ENCODE measurements at regions not wholly inside any gene's neighbourhood (a gene's known extent, or its start where the extent isn't known, plus 50 kb on each side); places are given as distances from the start of the nearest gene placed in this dataset.

GRCh38 chr10:83225781-83226180, 913.5 kb upstream of the GHITM start:
- DNase-seq (ENCODE audit: low spot score) = no peak
- intact Hi-C loops (cut with DNase I) = no loop called here

- intact Hi-C loops (cut with DNase I) = no loop called here
- no peak for DNase-seq (ENCODE audit: low spot score)
These were observed 909.3 kb upstream of the GHITM start for GRCh38 chr10:83229991-83230390.

- no peak for DNase-seq (ENCODE audit: low spot score)
- intact Hi-C loops (cut with DNase I) = no loop called here
These were observed 905.6 kb upstream of the GHITM start for GRCh38 chr10:83233691-83234090.

GRCh38 chr10:83248106-83248631, 891.1 kb upstream of the GHITM start:
- intact Hi-C loops (cut with DNase I) = no loop called here
- DNase-seq (ENCODE audit: low spot score) = no peak

GRCh38 chr10:83250396-83250795, 888.9 kb upstream of the GHITM start:
- intact Hi-C loops (cut with DNase I) = no loop called here
- DNase-seq (ENCODE audit: low spot score) = no peak

GRCh38 chr10:83252169-83252568, 887.1 kb upstream of the GHITM start:
- intact Hi-C loops (cut with DNase I) = no loop called here
- DNase-seq (ENCODE audit: low spot score) = no peak

GRCh38 chr10:83252596-83252995, 886.7 kb upstream of the GHITM start:
- intact Hi-C loops (cut with DNase I) = no loop called here
- DNase-seq (ENCODE audit: low spot score) = no peak

GRCh38 chr10:83253011-83253671, 886.2 kb upstream of the GHITM start:
- intact Hi-C loops (cut with DNase I) = no loop called here
- no peak for DNase-seq (ENCODE audit: low spot score)

GRCh38 chr10:83254698-83255097, 884.6 kb upstream of the GHITM start:
- no peak for DNase-seq (ENCODE audit: low spot score)
- intact Hi-C loops (cut with DNase I) = no loop called here

GRCh38 chr10:83262434-83262833, 876.9 kb upstream of the GHITM start:
- intact Hi-C loops (cut with DNase I) = no loop called here
- no peak for DNase-seq (ENCODE audit: low spot score)

GRCh38 chr10:83272666-83273434, 866.5 kb upstream of the GHITM start:
- DNase-seq (ENCODE audit: low spot score) = no peak
- intact Hi-C loops (cut with DNase I) = no loop called here

GRCh38 chr10:83274088-83274487, 865.2 kb upstream of the GHITM start:
- intact Hi-C loops (cut with DNase I) = no loop called here
- no peak for DNase-seq (ENCODE audit: low spot score)

- intact Hi-C loops (cut with DNase I) = no loop called here
- DNase-seq (ENCODE audit: low spot score) = no peak
These were observed 862.3 kb upstream of the GHITM start for GRCh38 chr10:83276971-83277370.

GRCh38 chr10:83283151-83283550, 856.2 kb upstream of the GHITM start:
- DNase-seq (ENCODE audit: low spot score) = no peak
- intact Hi-C loops (cut with DNase I) = no loop called here

GRCh38 chr10:83287374-83287773, 851.9 kb upstream of the GHITM start:
- intact Hi-C loops (cut with DNase I) = no loop called here
- no peak for DNase-seq (ENCODE audit: low spot score)

- no peak for DNase-seq (ENCODE audit: low spot score)
- intact Hi-C loops (cut with DNase I) = no loop called here
These were observed 849.9 kb upstream of the GHITM start for GRCh38 chr10:83289373-83289772.

- DNase-seq (ENCODE audit: low spot score) = no peak
- intact Hi-C loops (cut with DNase I) = no loop called here
These were observed 849.4 kb upstream of the GHITM start for GRCh38 chr10:83289948-83290347.

- intact Hi-C loops (cut with DNase I) = no loop called here
- no peak for DNase-seq (ENCODE audit: low spot score)
These were observed 837.6 kb upstream of the GHITM start for GRCh38 chr10:83301732-83302131.

- DNase-seq (ENCODE audit: low spot score) = no peak
- intact Hi-C loops (cut with DNase I) = no loop called here
These were observed 836.7 kb upstream of the GHITM start for GRCh38 chr10:83302623-83303022.

- intact Hi-C loops (cut with DNase I) = no loop called here
These were observed 828.6 kb upstream of the GHITM start for GRCh38 chr10:83310688-83311087.

GRCh38 chr10:83312570-83312969, 826.7 kb upstream of the GHITM start:
- intact Hi-C loops (cut with DNase I) = no loop called here

More at GRCh38 chr10:83310688-83311087, 828.6 kb upstream of the GHITM start:
- no peak for DNase-seq (ENCODE audit: low spot score)

More at GRCh38 chr10:83312570-83312969, 826.7 kb upstream of the GHITM start:
- DNase-seq (ENCODE audit: low spot score) = no peak
